ENCODE measurements at regions not wholly inside any gene's neighbourhood (a gene's known extent, or its start where the extent isn't known, plus 50 kb on each side); places are given as distances from the start of the nearest gene placed in this dataset.

- no peak overlapping the region for H3K9ac ChIP-seq (ENCODE audit: low read length)
- ChIA-PET CTCF (interaction anchor here (0.6 to 1.8 kb wide), 21 partner anchors 9 to 1941 kb away, joined by 3 to 35 read pairs (median 4); partner anchors contain the start of gene RNPC3), POLR2A (no interaction called here), RAD21 (ENCODE audit: low non-redundant PET in 1 of 2, low total read pairs in 2 of 2, uncharacterized antibody in 2 of 2, unreplicated experiment in 2 of 2) (interaction anchor here (0.6 kb wide), 2 partner anchors 356 to 911 kb away, joined by 3 read pairs; no protein-coding TSS in a partner anchor)
- H3K79me2 ChIP-seq (ENCODE audit: insufficient read depth, low read length) = no peaks in the 10 kb centered on the region
- TF ChIP-seq POLR2A (IDR thresholded peaks at IDR 0.05; ENCODE audit: borderline replicate concordance, extremely low read depth, insufficient read depth, insufficient read length) = no peak
- no peak for TF ChIP-seq ATF3 (IDR thresholded peaks at IDR 0.05)
- TF ChIP-seq SP1 (IDR thresholded peaks at IDR 0.05; ENCODE audit: low read depth) = no peak
- no peak for TF ChIP-seq ZNF274 (IDR thresholded peaks at IDR 0.05; ENCODE audit: low read depth, low read length)
- no peak for TF ChIP-seq POLR2AphosphoS5 (IDR thresholded peaks at IDR 0.05; ENCODE audit: low read depth, low read length)
- TF ChIP-seq ELF1 (IDR thresholded peaks at IDR 0.05; ENCODE audit: borderline replicate concordance, low read depth) = no peak
- peak; percentile 57 for TF ChIP-seq RAD21 (IDR thresholded peaks at IDR 0.05; ENCODE audit: low read depth)
- TF ChIP-seq SRF (IDR thresholded peaks at IDR 0.05; ENCODE audit: low read depth) = no peak
- TF ChIP-seq CBX3 (IDR thresholded peaks at IDR 0.05; ENCODE audit: low read depth) = no peak
- peak; percentile 17 to 68 (median 38); a peak in 4 of 6 replicates for TF ChIP-seq CTCF (IDR thresholded peaks at IDR 0.05 in 2 of 3, conservative IDR thresholded peaks at IDR 0.05 in 1 of 3; ENCODE audit: borderline replicate concordance in 1 of 3, insufficient read depth in 1 of 3, low read depth in 2 of 3, low read length in 2 of 3)
- no peak for TF ChIP-seq ZBTB33 (IDR thresholded peaks at IDR 0.05; ENCODE audit: extremely low read depth, insufficient replicate concordance, low read length)
- no peak for TF ChIP-seq MAX (IDR thresholded peaks at IDR 0.05)
- no peak for TF ChIP-seq FOSL1 (IDR thresholded peaks at IDR 0.05; ENCODE audit: low read depth)
- no peaks in the 10 kb centered on the region for H3K4me1 ChIP-seq (ENCODE audit: control insufficient read depth in 1 of 2, insufficient read depth in 2 of 2, low read length in 2 of 2)
- intact Hi-C loops (cut with micrococcal nuclease) = loop anchor here (5.0 kb wide), 1 partner anchor 354 kb away; the partner anchor contains the start of gene COL11A1
- DNase-seq (ENCODE audit: low read depth, low spot score) = peak; percentile 4
- H3K27me3 ChIP-seq (ENCODE audit: insufficient read depth, low read length) = no peaks in the 10 kb centered on the region
- H3K27ac ChIP-seq (ENCODE audit: low read depth, low read length) = no peak overlapping the region
- H3K9me2 ChIP-seq (ENCODE audit: insufficient read depth) = no peaks in the 10 kb centered on the region
- no peaks in the 10 kb centered on the region for H3K9me3 ChIP-seq (ENCODE audit: control insufficient read depth in 1 of 2, insufficient read depth in 1 of 2, low read depth in 1 of 2, low read length in 2 of 2)
- H2AFZ ChIP-seq (ENCODE audit: low read depth, low read length, poor library complexity, severe bottlenecking) = no peak overlapping the region
- no peaks in the 10 kb centered on the region; the same call in 1 of the 2 replicates for H4K20me1 ChIP-seq (ENCODE audit: insufficient read depth)
- no peak overlapping the region for H3K4me2 ChIP-seq (ENCODE audit: low read length)
- no peaks in the 10 kb centered on the region for H3K36me3 ChIP-seq (ENCODE audit: control insufficient read depth in 1 of 2, insufficient read depth in 2 of 2, low read length in 2 of 2)
- BruUV-seq (replicated peaks) = no TSS peak
- ATAC-seq = no peak
- no peak overlapping the region for H3K4me3 ChIP-seq (replicated peaks in 1 of 2; ENCODE audit: low read depth in 1 of 2, low read length in 2 of 2)
Measured at GRCh38 chr1:103461161-103462105, 64.1 kb upstream of the RNPC3 start.

Data from HCT116 (cell line).